Vagina (tissue), 2 donors: ENCODE measurements at regions not wholly inside any gene's neighbourhood (a gene's known extent, or its start where the extent isn't known, plus 50 kb on each side); places are given as distances from the start of the nearest gene placed in this dataset.

Experiments
- POLR2A ChIP-seq, 2 donors: fragments of 450-650 bp; IDR thresholded peaks; one replicate each; pipeline ENCODE4 v1.6.1; 2017; ENCODE audit warnings: antibody characterized with exemption in 2 of 2, mild to moderate bottlenecking in 2 of 2, moderate library complexity in 2 of 2
- POLR2AphosphoS5 ChIP-seq, 2 donors: sonication (generic); formaldehyde crosslinking; IDR thresholded peaks; one replicate each; pipeline ENCODE4 v1.9.0; 2017; ENCODE audit warnings: antibody characterized with exemption in 2 of 2, mild to moderate bottlenecking in 2 of 2, low read depth in 1 of 2; ENCODE audit not compliant: insufficient read depth in 1 of 2
- TF ChIP-seq, protein P1 (sequence below), 3 experiments: fragments of 450-650 bp in 2 of 3; fragments of 200-600 bp in 1 of 3; sonication (generic) in 1 of 3; IDR thresholded peaks; one replicate each; pipeline ENCODE4 v1.5.1; 2017 to 2019; ENCODE audit warnings: antibody characterized with exemption in 3 of 3, mild to moderate bottlenecking in 2 of 3, moderate library complexity in 2 of 3

DNA sequence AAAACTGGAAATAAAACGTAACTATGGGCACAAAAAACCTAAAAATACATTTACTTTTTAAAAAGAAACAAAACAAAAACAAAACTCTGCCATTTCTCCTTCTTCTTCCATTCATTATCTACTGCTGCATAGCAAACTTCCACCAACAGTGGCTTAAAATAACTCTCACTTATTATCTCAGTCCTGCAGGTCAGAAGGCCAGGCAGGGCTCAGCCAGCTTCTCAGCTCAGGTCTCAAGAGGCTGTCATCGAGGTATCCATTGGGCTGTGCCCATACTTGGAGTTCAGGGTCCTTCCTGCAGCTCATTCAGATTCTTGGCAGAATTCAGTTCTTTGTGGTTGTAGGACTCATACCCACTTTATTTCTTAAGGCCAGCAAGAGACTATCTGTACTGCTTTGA lies 352.7 kb upstream of the PLD5 start:
- TF ChIP-seq POLR2A (IDR thresholded peaks at IDR 0.05) = no peak
- TF ChIP-seq, protein P1, sequence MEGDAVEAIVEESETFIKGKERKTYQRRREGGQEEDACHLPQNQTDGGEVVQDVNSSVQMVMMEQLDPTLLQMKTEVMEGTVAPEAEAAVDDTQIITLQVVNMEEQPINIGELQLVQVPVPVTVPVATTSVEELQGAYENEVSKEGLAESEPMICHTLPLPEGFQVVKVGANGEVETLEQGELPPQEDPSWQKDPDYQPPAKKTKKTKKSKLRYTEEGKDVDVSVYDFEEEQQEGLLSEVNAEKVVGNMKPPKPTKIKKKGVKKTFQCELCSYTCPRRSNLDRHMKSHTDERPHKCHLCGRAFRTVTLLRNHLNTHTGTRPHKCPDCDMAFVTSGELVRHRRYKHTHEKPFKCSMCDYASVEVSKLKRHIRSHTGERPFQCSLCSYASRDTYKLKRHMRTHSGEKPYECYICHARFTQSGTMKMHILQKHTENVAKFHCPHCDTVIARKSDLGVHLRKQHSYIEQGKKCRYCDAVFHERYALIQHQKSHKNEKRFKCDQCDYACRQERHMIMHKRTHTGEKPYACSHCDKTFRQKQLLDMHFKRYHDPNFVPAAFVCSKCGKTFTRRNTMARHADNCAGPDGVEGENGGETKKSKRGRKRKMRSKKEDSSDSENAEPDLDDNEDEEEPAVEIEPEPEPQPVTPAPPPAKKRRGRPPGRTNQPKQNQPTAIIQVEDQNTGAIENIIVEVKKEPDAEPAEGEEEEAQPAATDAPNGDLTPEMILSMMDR (IDR thresholded peaks at IDR 0.05) = no peak
- TF ChIP-seq POLR2AphosphoS5 (IDR thresholded peaks at IDR 0.05; ENCODE audit: insufficient read depth in 1 of 2, low read depth in 1 of 2) = no peak
